WERI-Rb-1 (cell line): ENCODE measurements at regions not wholly inside any gene's neighbourhood (a gene's known extent, or its start where the extent isn't known, plus 50 kb on each side); places are given as distances from the start of the nearest gene placed in this dataset.

Experiments
- DNase-seq: peaks from one replicate; pipeline ENCODE4 v3.0.0-alpha.2; 2020
- H3K27ac ChIP-seq: fragments of 250-450 bp; sonication (Bioruptor Pico); 2 replicates; pipeline ENCODE4 v1.5.1; 2020; ENCODE audit warnings: mild to moderate bottlenecking, moderate library complexity
- H3K27me3 ChIP-seq: fragments of 250-450 bp; sonication (Bioruptor Pico); 2 replicates; pipeline ENCODE4 v1.5.1; 2021; ENCODE audit warnings: mild to moderate bottlenecking, low read depth, moderate library complexity; ENCODE audit not compliant: insufficient read depth, severe bottlenecking
- H3K36me3 ChIP-seq: fragments of 250-450 bp; sonication (Bioruptor Pico); 2 replicates; pipeline ENCODE4 v1.5.1; 2020; ENCODE audit warnings: mild to moderate bottlenecking, moderate library complexity
- H3K4me3 ChIP-seq: 2 replicates; pipeline ENCODE4 v1.5.1; 2011; ENCODE audit warnings: low read depth, mild to moderate bottlenecking, control low read depth, low read length
- H3K9me3 ChIP-seq: fragments of 250-450 bp; sonication (Bioruptor Pico); 2 replicates; pipeline ENCODE4 v1.5.1; 2021; ENCODE audit warnings: mild to moderate bottlenecking, moderate library complexity; ENCODE audit not compliant: severe bottlenecking
- CTCF ChIP-seq: IDR thresholded peaks from 2 replicates; pipeline ENCODE4 v1.5.1; 2011; ENCODE audit warnings: low read depth, mild to moderate bottlenecking, control low read depth, inconsistent platforms, low read length

DNA sequence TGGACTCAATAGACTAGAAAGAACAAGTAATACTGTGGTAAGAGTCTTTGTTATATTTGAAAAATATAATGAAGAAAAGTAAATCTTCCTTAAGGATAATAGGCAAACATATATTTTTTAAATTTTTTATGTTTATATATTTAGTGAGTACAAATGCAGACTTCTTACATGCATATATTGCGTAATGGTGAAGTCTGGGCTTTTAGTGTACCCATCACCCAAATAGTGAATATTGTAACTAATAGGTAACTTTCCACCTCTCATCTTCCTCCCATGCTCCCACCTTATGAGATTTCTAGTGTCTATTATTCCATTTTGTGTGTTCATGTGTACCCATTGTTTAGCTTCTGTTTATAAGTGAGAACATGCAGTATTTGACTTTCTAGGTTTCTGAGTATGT, 711.2 kb upstream of the NDST4 start:
- DNase-seq = no peak
- H3K36me3 ChIP-seq = no peaks in the 10 kb centered on the region
- no peak for TF ChIP-seq CTCF

DNA sequence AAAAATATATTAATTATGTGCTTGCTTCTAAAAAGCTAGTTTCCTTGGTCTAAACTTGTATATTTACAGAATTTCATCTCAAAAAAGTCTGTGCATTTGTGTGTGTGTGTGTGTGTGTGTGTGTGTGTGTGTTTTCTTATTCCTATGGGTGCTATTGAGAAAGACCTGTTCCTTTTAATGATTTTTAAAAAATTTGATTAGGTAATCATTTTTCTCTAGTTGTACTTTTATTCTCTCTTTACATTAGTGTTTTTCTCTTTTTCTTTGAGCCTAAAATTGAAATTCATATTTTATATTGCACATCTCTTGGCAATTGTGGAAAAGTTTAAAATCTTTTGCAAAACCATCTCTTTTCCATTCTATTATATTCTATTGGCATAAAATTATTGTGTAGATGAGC, 690.4 kb upstream of the NDST4 start:
- DNase-seq = no peak
- H3K4me3 ChIP-seq = no peak overlapping the region
- H3K36me3 ChIP-seq = no peaks in the 10 kb centered on the region
- TF ChIP-seq CTCF = no peak
- H3K27me3 ChIP-seq = no peaks in the 10 kb centered on the region
- no peak overlapping the region for H3K27ac ChIP-seq
- H3K9me3 ChIP-seq = no peaks in the 10 kb centered on the region

More for the DNA sequence above, 711.2 kb upstream of the NDST4 start:
- no peak overlapping the region for H3K4me3 ChIP-seq
- no peaks in the 10 kb centered on the region for H3K9me3 ChIP-seq
- no peak overlapping the region for H3K27ac ChIP-seq
- no peaks in the 10 kb centered on the region for H3K27me3 ChIP-seq

DNA sequence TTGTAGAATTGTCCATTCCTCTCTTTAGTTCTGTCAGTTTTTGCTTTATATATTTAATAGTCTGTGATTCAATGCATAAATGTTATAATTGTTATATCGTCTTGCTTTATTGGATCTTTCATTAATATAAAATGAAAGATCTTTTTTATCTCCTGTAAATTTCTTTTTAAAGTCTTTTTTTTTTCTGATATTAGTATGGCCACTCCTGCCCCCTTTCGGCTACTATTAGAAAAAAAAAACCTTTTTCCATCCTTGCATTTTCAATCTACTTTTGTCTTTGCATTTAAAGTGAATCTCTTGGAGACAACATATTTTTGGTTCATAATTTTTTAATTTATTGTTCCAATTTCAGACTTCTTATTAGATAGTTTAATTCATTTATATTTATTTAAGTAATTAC, 677.4 kb upstream of the NDST4 start:
- DNase-seq = no peak
- Histone ChIP-seq H3K4me3 (no peak overlapping the region), H3K9me3 (no peaks in the 10 kb centered on the region), H3K36me3 (no peaks in the 10 kb centered on the region), H3K27me3 (no peaks in the 10 kb centered on the region), H3K27ac (no peak overlapping the region)
- no peak for TF ChIP-seq CTCF

DNA sequence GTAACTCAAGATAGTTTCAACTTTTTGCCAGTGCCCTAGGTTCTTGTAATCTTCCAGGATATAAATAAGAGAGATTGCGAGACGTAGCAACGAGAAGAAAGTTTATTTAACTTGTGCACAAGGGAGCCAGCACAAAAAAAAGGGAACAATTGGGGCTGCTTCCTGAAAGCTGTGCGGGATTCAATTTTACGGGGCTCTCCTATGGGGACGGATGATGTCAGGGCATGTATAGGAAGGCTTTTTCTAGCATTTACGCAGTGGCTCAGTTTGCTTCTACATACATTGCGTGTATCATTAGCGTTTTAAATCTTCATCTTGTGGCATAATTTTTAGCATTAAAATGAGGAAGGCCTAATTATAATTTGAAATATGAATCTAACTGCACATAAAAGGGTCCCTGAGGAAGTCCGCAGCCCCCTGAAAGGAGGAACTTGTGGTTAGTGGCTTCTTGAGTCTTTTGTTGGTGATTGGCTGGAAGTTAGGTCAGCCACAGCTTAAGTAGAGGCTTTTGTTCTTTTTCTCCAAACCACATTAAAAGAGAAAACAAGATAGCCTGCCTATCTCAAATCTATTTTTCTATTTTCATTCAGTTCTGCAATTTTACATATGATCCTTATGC, 668.2 kb upstream of the NDST4 start:
- no peak for TF ChIP-seq CTCF
- Histone ChIP-seq H3K4me3 (no peak overlapping the region), H3K27me3 (no peaks in the 10 kb centered on the region), H3K36me3 (no peaks in the 10 kb centered on the region), H3K27ac (no peak overlapping the region), H3K9me3 (no peaks in the 10 kb centered on the region)
- no peak for DNase-seq

- H3K27ac ChIP-seq = no peak overlapping the region
- no peak for DNase-seq
These were observed 667.4 kb upstream of the NDST4 start for GRCh38 chr4:115780835-115781234.

More at GRCh38 chr4:115780835-115781234, 667.4 kb upstream of the NDST4 start:
- Histone ChIP-seq H3K9me3 (no peaks in the 10 kb centered on the region), H3K36me3 (no peaks in the 10 kb centered on the region), H3K27me3 (no peaks in the 10 kb centered on the region), H3K4me3 (no peak overlapping the region)
- TF ChIP-seq CTCF = no peak
